H1 (cell line): ENCODE measurements at regions not wholly inside any gene's neighbourhood (a gene's known extent, or its start where the extent isn't known, plus 50 kb on each side); places are given as distances from the start of the nearest gene placed in this dataset.

ENCODE experiments used
- TF ChIP-seq, protein P1 (sequence below): IDR thresholded peaks from 2 replicates; pipeline ENCODE4 v1.6.1; 2011; ENCODE audit warnings: low read depth, mild to moderate bottlenecking, low read length; ENCODE audit not compliant: insufficient read depth

DNA sequence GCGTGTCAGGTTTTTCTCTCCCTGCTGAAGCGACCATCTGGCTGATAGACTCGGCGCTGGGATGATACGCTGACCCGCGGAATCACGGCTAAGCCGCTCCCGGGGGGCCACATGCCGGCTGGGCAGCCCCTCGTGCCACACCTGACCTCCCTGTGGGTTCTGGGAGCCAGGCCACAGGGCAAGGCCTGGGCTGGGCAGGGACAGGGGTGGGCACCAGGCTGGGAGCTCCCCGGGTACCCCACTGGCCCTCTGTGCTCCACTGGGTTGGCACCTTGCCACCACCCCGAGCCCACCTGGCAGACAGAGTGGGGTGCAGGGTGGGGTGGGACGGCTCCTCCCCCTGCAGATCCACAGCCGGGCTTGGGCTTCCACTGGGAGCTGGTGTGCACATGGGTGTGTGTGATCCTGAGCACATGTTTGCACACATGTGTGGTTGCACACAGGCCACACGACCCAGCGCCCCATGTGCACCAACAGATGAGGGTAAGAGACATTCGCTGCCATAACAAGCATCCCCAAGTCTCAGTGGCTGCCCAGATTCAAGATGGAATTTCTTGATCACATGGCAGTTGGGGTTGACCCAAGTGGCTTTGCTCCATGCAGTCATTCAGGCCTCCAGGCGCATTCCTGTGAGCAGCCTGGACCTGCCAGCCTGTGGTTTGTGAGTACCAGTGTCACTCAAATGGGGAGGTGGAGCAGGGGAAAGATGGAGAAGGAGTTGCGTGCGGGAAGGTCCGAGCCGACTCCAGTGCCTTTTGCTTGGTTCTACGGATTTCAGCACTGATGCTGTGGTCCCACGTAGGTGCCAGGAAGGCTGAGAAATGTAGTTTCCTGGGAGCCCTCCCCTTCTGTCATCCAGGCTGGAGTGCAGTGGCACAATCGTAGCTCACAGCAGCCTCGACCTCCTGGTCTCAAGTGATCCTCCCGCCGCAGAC lies 79.7 kb downstream of the UNCX start (continued):
- TF ChIP-seq, protein P1, sequence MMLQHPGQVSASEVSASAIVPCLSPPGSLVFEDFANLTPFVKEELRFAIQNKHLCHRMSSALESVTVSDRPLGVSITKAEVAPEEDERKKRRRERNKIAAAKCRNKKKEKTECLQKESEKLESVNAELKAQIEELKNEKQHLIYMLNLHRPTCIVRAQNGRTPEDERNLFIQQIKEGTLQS: no peak
